Upper lobe of left lung (tissue), 4 donors: ENCODE measurements at regions not wholly inside any gene's neighbourhood (a gene's known extent, or its start where the extent isn't known, plus 50 kb on each side); places are given as distances from the start of the nearest gene placed in this dataset.

Experiments used
- EP300 ChIP-seq, 4 donors: sonication (generic); formaldehyde crosslinking; IDR thresholded peaks; one replicate each; pipeline ENCODE4 v1.5.1; 2017; ENCODE audit warnings: antibody characterized with exemption in 4 of 4, control low read depth in 2 of 4
- TF ChIP-seq, protein P1 (sequence below), 6 experiments: fragments of 450-650 bp in 4 of 6; fragments of 200-600 bp in 2 of 6; sonication (generic) in 2 of 6; IDR thresholded peaks; one replicate each; pipeline ENCODE4 v1.5.1; 2016 to 2019; ENCODE audit warnings: antibody characterized with exemption in 6 of 6

DNA sequence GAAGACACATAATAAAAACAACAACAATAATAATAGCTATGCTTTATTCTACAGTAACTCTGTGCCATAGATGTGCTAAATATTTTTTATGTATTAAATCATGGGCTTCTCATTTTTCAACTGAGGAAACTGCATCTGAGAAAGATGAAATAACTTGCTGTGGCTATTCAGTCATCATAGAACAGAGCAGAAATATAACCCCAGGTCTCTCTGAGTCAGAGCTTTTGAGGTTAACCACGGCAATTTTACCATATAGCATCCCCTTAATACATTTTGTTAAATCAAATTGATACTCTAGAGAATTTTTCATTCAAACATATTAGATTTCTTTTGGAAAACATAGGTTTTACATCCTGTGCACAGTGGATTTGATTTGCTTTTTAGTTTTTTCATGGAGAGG lies 586.6 kb upstream of the KLHL29 start:
- TF ChIP-seq, protein P1, sequence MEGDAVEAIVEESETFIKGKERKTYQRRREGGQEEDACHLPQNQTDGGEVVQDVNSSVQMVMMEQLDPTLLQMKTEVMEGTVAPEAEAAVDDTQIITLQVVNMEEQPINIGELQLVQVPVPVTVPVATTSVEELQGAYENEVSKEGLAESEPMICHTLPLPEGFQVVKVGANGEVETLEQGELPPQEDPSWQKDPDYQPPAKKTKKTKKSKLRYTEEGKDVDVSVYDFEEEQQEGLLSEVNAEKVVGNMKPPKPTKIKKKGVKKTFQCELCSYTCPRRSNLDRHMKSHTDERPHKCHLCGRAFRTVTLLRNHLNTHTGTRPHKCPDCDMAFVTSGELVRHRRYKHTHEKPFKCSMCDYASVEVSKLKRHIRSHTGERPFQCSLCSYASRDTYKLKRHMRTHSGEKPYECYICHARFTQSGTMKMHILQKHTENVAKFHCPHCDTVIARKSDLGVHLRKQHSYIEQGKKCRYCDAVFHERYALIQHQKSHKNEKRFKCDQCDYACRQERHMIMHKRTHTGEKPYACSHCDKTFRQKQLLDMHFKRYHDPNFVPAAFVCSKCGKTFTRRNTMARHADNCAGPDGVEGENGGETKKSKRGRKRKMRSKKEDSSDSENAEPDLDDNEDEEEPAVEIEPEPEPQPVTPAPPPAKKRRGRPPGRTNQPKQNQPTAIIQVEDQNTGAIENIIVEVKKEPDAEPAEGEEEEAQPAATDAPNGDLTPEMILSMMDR (IDR thresholded peaks at IDR 0.05), result no peak
- no peak for TF ChIP-seq EP300 (IDR thresholded peaks at IDR 0.05)
